H1 (cell line): ENCODE measurements at regions not wholly inside any gene's neighbourhood (a gene's known extent, or its start where the extent isn't known, plus 50 kb on each side); places are given as distances from the start of the nearest gene placed in this dataset.

ENCODE experiments used
- CTCF ChIA-PET: fragments of 300-600 bp; sonication (Branson Sonifier 250); formaldehyde crosslinking; loops from one replicate; lab custom pipeline; 2021; ENCODE audit not compliant: partially characterized antibody; lab: Charles Lee
- POLR2A ChIA-PET: fragments of 300-600 bp; sonication (Branson Sonifier 250); formaldehyde crosslinking; loops from one replicate; lab custom pipeline; 2021; ENCODE audit warnings: inconsistent platforms; ENCODE audit not compliant: partially characterized antibody; lab: Charles Lee
- DNase-seq, 2 experiments: peaks; one replicate each; pipeline versions ENCODE4 v3.0.0 to v3.0.0-alpha.2; 2010 to 2022; ENCODE audit warnings: low spot score in 2 of 2, low read depth in 1 of 2, mixed read lengths in 1 of 2
- FAIRE-seq: peaks from 2 replicates; lab custom pipeline; 2011; peaks lifted over from hg19 to GRCh38; lab: Jason Lieb, UNC
- H2AFZ ChIP-seq: 2 replicates; pipeline ENCODE4 v1.8.1; 2012; ENCODE audit warnings: low read length, inconsistent platforms
- H2AK5ac ChIP-seq: 2 replicates; pipeline ENCODE4 v1.6.1; 2013; ENCODE audit warnings: low read depth, low read length
- H2BK120ac ChIP-seq: replicated peaks from 2 replicates; pipeline ENCODE3; 2013; ENCODE audit warnings: low read depth, low read length, inconsistent platforms
- H2BK12ac ChIP-seq: 2 replicates; pipeline ENCODE4 v1.6.1; 2013; ENCODE audit warnings: low read depth, low read length
- H2BK15ac ChIP-seq: 2 replicates; pipeline ENCODE4 v1.6.1; 2013; ENCODE audit warnings: low read length
- H2BK20ac ChIP-seq: 2 replicates; pipeline ENCODE4 v1.6.1; 2013; ENCODE audit warnings: low read length
- H2BK5ac ChIP-seq: 2 replicates; pipeline ENCODE4 v1.6.1; 2013; ENCODE audit warnings: low read depth, low read length
- H3K14ac ChIP-seq: 2 replicates; pipeline ENCODE4 v1.6.1; 2013; ENCODE audit warnings: inconsistent platforms; ENCODE audit not compliant: insufficient read length
- H3K18ac ChIP-seq: 2 replicates; pipeline ENCODE4 v1.6.1; 2013; ENCODE audit warnings: low read length; ENCODE audit errors: extremely low read depth
- H3K23ac ChIP-seq: 2 replicates; pipeline ENCODE4 v1.6.1; 2013; ENCODE audit warnings: inconsistent platforms; ENCODE audit not compliant: insufficient read length
- H3K23me2 ChIP-seq: 2 replicates; pipeline ENCODE4 v1.6.1; 2013; ENCODE audit warnings: low read depth, low read length
- H3K27ac ChIP-seq: 2 replicates; pipeline ENCODE4 v1.6.1; 2011; ENCODE audit warnings: low read depth, low read length, inconsistent platforms
- H3K27me3 ChIP-seq, 4 experiments: replicated peaks in 1 of 4; 1 replicate in 1 of 4; 2 replicates in 3 of 4; pipeline versions ENCODE4 v1.6.1 to v1.8.1; 2011 to 2013; ENCODE audit warnings: low read length in 3 of 4, mild to moderate bottlenecking in 3 of 4, inconsistent platforms in 2 of 4, mixed read lengths in 2 of 4, moderate library complexity in 1 of 4; ENCODE audit not compliant: control insufficient read depth in 3 of 4, insufficient read depth in 3 of 4; ENCODE audit errors: extremely low read depth in 1 of 4
- H3K36me3 ChIP-seq, 4 experiments: 2 replicates each; pipeline versions ENCODE4 v1.6.1 to v1.8.1; 2011 to 2013; ENCODE audit warnings: mild to moderate bottlenecking in 4 of 4, low read length in 3 of 4, moderate library complexity in 2 of 4, control low read depth in 1 of 4, inconsistent platforms in 1 of 4; ENCODE audit not compliant: insufficient read depth in 4 of 4, control insufficient read depth in 2 of 4
- H3K4ac ChIP-seq: replicated peaks from 2 replicates; pipeline ENCODE3; 2013; ENCODE audit warnings: low read length, low read depth, mixed read lengths, inconsistent platforms; ENCODE audit not compliant: insufficient read length
- H3K4me1 ChIP-seq, 4 experiments: replicated peaks in 1 of 4; 1 replicate in 1 of 4; 2 replicates in 3 of 4; pipeline versions ENCODE4 v1.6.1 to v1.8.1; 2011 to 2013; ENCODE audit warnings: low read length in 3 of 4, inconsistent platforms in 2 of 4, mixed read lengths in 1 of 4; ENCODE audit not compliant: insufficient read depth in 4 of 4, control insufficient read depth in 3 of 4
- H3K4me2 ChIP-seq, 2 experiments: 2 replicates each; pipeline versions ENCODE4 v1.6.1 to v1.8.1; 2011 to 2013; ENCODE audit warnings: low read depth in 2 of 2, low read length in 2 of 2, control low read depth in 1 of 2, inconsistent platforms in 1 of 2, mild to moderate bottlenecking in 1 of 2; ENCODE audit not compliant: insufficient read depth in 1 of 2
- H3K4me3 ChIP-seq, 4 experiments: fragments of 200-600, 300-600 bp in 1 of 4; sonication (generic), shearing (Covaris generic), sonication (Bioruptor Twin) in 1 of 4; 2 replicates each; pipeline versions ENCODE4 v1.5.1 to v1.8.1; 2011 to 2016; ENCODE audit warnings: low read length in 4 of 4, low read depth in 3 of 4, control low read depth in 2 of 4, inconsistent platforms in 2 of 4, mild to moderate bottlenecking in 2 of 4, mixed read lengths in 1 of 4, moderate library complexity in 1 of 4; ENCODE audit not compliant: insufficient read depth in 2 of 4; ENCODE audit errors: extremely low read depth in 1 of 4
- H3K56ac ChIP-seq: replicated peaks from 2 replicates; pipeline ENCODE3; 2013; ENCODE audit warnings: low read depth, mild to moderate bottlenecking, mixed read lengths, low read length, inconsistent platforms; ENCODE audit not compliant: insufficient read length
- H3K79me1 ChIP-seq: 2 replicates; pipeline ENCODE4 v1.6.1; 2013; ENCODE audit warnings: low read depth, low read length, control low read depth
- H3K79me2 ChIP-seq, 2 experiments: 2 replicates each; pipeline versions ENCODE4 v1.6.1 to v1.8.1; 2012 to 2013; ENCODE audit warnings: low read length in 2 of 2, mild to moderate bottlenecking in 2 of 2, inconsistent platforms in 1 of 2; ENCODE audit not compliant: insufficient read depth in 2 of 2, control insufficient read depth in 1 of 2
- H3K9ac ChIP-seq, 4 experiments: replicated peaks in 1 of 4; 1 replicate in 1 of 4; 2 replicates in 3 of 4; pipeline versions ENCODE4 v1.6.1 to v1.8.1; 2011 to 2013; ENCODE audit warnings: low read depth in 3 of 4, low read length in 3 of 4, control low read depth in 2 of 4, mild to moderate bottlenecking in 2 of 4, moderate library complexity in 2 of 4, inconsistent platforms in 1 of 4; ENCODE audit errors: extremely low read depth in 1 of 4
- H3K9me3 ChIP-seq, 2 experiments: 2 replicates each; pipeline versions ENCODE4 v1.6.1 to v1.8.1; 2012 to 2013; ENCODE audit warnings: mild to moderate bottlenecking in 2 of 2, moderate library complexity in 2 of 2, control low read depth in 1 of 2, inconsistent platforms in 1 of 2, low read depth in 1 of 2, low read length in 1 of 2, mixed read lengths in 1 of 2; ENCODE audit not compliant: insufficient read depth in 2 of 2
- H4K20me1 ChIP-seq, 2 experiments: replicated peaks in 1 of 2; 2 replicates each; pipeline versions ENCODE3 to v1.8.1; 2011 to 2013; ENCODE audit warnings: inconsistent platforms in 2 of 2, low read length in 2 of 2, mild to moderate bottlenecking in 1 of 2; ENCODE audit not compliant: insufficient read depth in 2 of 2, control insufficient read depth in 1 of 2
- H4K5ac ChIP-seq: 2 replicates; pipeline ENCODE4 v1.6.1; 2013; ENCODE audit warnings: low read length, low read depth, mixed read lengths, inconsistent platforms; ENCODE audit not compliant: insufficient read length
- H4K8ac ChIP-seq: 2 replicates; pipeline ENCODE4 v1.8.0; 2013; ENCODE audit warnings: mild to moderate bottlenecking, moderate library complexity, low read length, inconsistent platforms; ENCODE audit not compliant: insufficient read depth; ENCODE audit errors: extremely low read depth
- H4K91ac ChIP-seq: replicated peaks from 2 replicates; pipeline ENCODE3; 2013; ENCODE audit warnings: low read length, mixed read lengths, inconsistent platforms; ENCODE audit not compliant: insufficient read length
- CBX5 ChIP-seq: fragments of 300-800, 300-1000 bp; sonication (generic); IDR thresholded peaks from 2 replicates; pipeline ENCODE4 v1.7.1; 2016; ENCODE audit warnings: antibody characterized with exemption, low read length, low read depth
- CREB1 ChIP-seq: IDR thresholded peaks from 2 replicates; pipeline ENCODE4 v1.6.1; 2012; ENCODE audit warnings: inconsistent platforms
- EP300 ChIP-seq, 2 experiments: IDR thresholded peaks; 1 replicate in 1 of 2; 2 replicates in 1 of 2; pipeline ENCODE4 v1.6.1; 2011 to 2012; ENCODE audit warnings: low read depth in 2 of 2, low read length in 2 of 2, mild to moderate bottlenecking in 2 of 2, borderline replicate concordance in 1 of 2, inconsistent platforms in 1 of 2, moderate library complexity in 1 of 2
- EZH2 ChIP-seq: fragments of 200-600 bp; sonication (generic); IDR thresholded peaks from 2 replicates; pipeline ENCODE4 v1.7.1; 2012; ENCODE audit warnings: low read depth, mild to moderate bottlenecking, moderate library complexity, low read length, inconsistent platforms; ENCODE audit not compliant: severe bottlenecking
- GTF2F1 ChIP-seq: IDR thresholded peaks from 2 replicates; pipeline ENCODE4 v1.6.1; 2012; ENCODE audit warnings: low read depth, low read length, improper control_type of control experiment, borderline replicate concordance
- HDAC6 ChIP-seq: IDR thresholded peaks from one replicate; pipeline ENCODE4 v1.7.1; 2012; ENCODE audit warnings: low read depth, mild to moderate bottlenecking, inconsistent platforms, low read length, moderate library complexity
- MAX ChIP-seq: IDR thresholded peaks from 2 replicates; pipeline ENCODE4 v1.6.1; 2012; ENCODE audit warnings: inconsistent platforms
- PHF8 ChIP-seq: fragments of 200-600 bp; sonication (generic); conservative IDR thresholded peaks from 2 replicates; pipeline ENCODE4 v1.7.1; 2012; ENCODE audit warnings: low read depth, mild to moderate bottlenecking, inconsistent platforms, low read length, moderate library complexity
- POLR2AphosphoS5 ChIP-seq: IDR thresholded peaks from 2 replicates; pipeline ENCODE4 v1.6.1; 2011; ENCODE audit warnings: low read depth, low read length
- RBBP5 ChIP-seq: IDR thresholded peaks from 2 replicates; pipeline ENCODE4 v1.7.1; 2012; ENCODE audit warnings: low read depth, mild to moderate bottlenecking, inconsistent platforms, low read length, moderate library complexity, borderline replicate concordance
- RXRA ChIP-seq: IDR thresholded peaks from 2 replicates; pipeline ENCODE4 v1.6.1; 2011; ENCODE audit warnings: low read depth, mild to moderate bottlenecking, low read length, moderate library complexity; ENCODE audit not compliant: insufficient read depth
- SP4 ChIP-seq: IDR thresholded peaks from 2 replicates; pipeline ENCODE4 v1.6.1; 2012; ENCODE audit warnings: low read length, inconsistent platforms
- SUZ12 ChIP-seq: fragments of 200-600 bp; sonication (generic); IDR thresholded peaks from 2 replicates; pipeline ENCODE4 v1.6.1; 2012; ENCODE audit warnings: mild to moderate bottlenecking, inconsistent platforms, low read length, moderate library complexity, mixed read lengths
- TBP ChIP-seq: IDR thresholded peaks from 2 replicates; pipeline ENCODE4 v1.6.1; 2011; ENCODE audit warnings: low read depth, low read length, improper control_type of control experiment
- YY1 ChIP-seq: IDR thresholded peaks from 2 replicates; pipeline ENCODE4 v1.6.1; 2011; ENCODE audit warnings: low read depth, mild to moderate bottlenecking, low read length
- ZNF274 ChIP-seq: IDR thresholded peaks from 2 replicates; pipeline ENCODE4 v1.7.0; 2012; ENCODE audit warnings: low read length, borderline replicate concordance; ENCODE audit errors: extremely low read depth
- WGBS, 2 experiments: shearing (Covaris generic) in 1 of 2; methylation state at CpG; one replicate each; pipeline versions ENCODE4 v1.1.6 to v1.1.7; 2013 to 2015; ENCODE audit warnings: low lambda C conversion rate in 2 of 2, mixed read lengths in 2 of 2, inconsistent platforms in 1 of 2, low coverage in 1 of 2, missing lambda C conversion rate in 1 of 2; ENCODE audit not compliant: insufficient replicate concordance in 2 of 2, insufficient coverage in 1 of 2, insufficient read length in 1 of 2; ENCODE audit errors: extremely low coverage in 1 of 2, missing lambda C conversion rate in 1 of 2; 5-methylcytosine and 5-hydroxymethylcytosine counted together

- ChIA-PET CTCF (interaction anchor here (1.4 kb wide), 1 partner anchor 285 kb away, joined by 5 read pairs; no protein-coding TSS in a partner anchor), POLR2A (no interaction called here)
- H3K27ac ChIP-seq: no peak overlapping the region
- H3K14ac ChIP-seq: no peak overlapping the region
- no peak overlapping the region for H3K56ac ChIP-seq
- H4K5ac ChIP-seq: no peak overlapping the region
- H3K4me3 ChIP-seq: no peak overlapping the region
- H3K4ac ChIP-seq: no peak overlapping the region
- no peak overlapping the region for H3K23ac ChIP-seq
- no peak overlapping the region for H3K9ac ChIP-seq
- H2BK20ac ChIP-seq: no peak overlapping the region
- no peak overlapping the region for H4K91ac ChIP-seq
- H2BK120ac ChIP-seq: no peak overlapping the region
- no peaks in the 10 kb centered on the region for H3K36me3 ChIP-seq
- H4K8ac ChIP-seq: no peak overlapping the region
- no peak overlapping the region for H3K4me2 ChIP-seq
- no peak overlapping the region for H2AFZ ChIP-seq
- H2BK15ac ChIP-seq: no peak overlapping the region
- H3K4me1 ChIP-seq: no peaks in the 10 kb centered on the region
- no peaks in the 10 kb centered on the region for H3K79me1 ChIP-seq
- DNase-seq (no peak), FAIRE-seq (no peak)
- no peak overlapping the region for H3K18ac ChIP-seq
- no peak overlapping the region for H2BK12ac ChIP-seq
- H3K23me2 ChIP-seq: no peaks in the 10 kb centered on the region
- H3K79me2 ChIP-seq: no peaks in the 10 kb centered on the region
- 91% methylated on average over 4 of the region's 4 CpGs; no CpG with 5 or more reads in 1 of the 2 experiments for WGBS, 2 experiments
- H3K9me3 ChIP-seq: no peaks in the 10 kb centered on the region
- H4K20me1 ChIP-seq: no peaks in the 10 kb centered on the region
- no peaks in the 10 kb centered on the region for H3K27me3 ChIP-seq
- no peak overlapping the region for H2AK5ac ChIP-seq
- no peak overlapping the region for H2BK5ac ChIP-seq
- no peak for TF ChIP-seq CREB1
- no peak for TF ChIP-seq SUZ12
- TF ChIP-seq PHF8: no peak
- TF ChIP-seq MAX: no peak
- no peak for TF ChIP-seq RXRA
- TF ChIP-seq SP4: no peak
- TF ChIP-seq EZH2: no peak
- no peak for TF ChIP-seq YY1
- TF ChIP-seq TBP: no peak
- no peak for TF ChIP-seq HDAC6
- no peak for TF ChIP-seq POLR2AphosphoS5
- TF ChIP-seq GTF2F1: no peak
- TF ChIP-seq RBBP5: no peak
- no peak for TF ChIP-seq EP300 (IDR thresholded peaks at IDR 0.05; ENCODE audit: borderline replicate concordance in 1 of 2, low read depth in 2 of 2, low read length in 2 of 2)
- no peak for TF ChIP-seq ZNF274
- no peak for TF ChIP-seq CBX5
Measured at GRCh38 chr4:57448452-57448851, 338.3 kb upstream of the IGFBP7 start.
